Fibroblast of skin of scalp (primary cell): ENCODE measurements at regions not wholly inside any gene's neighbourhood (a gene's known extent, or its start where the extent isn't known, plus 50 kb on each side); places are given as distances from the start of the nearest gene placed in this dataset.
A peak's percentile ranks its signal among the peaks of the same experiment; 100 is the strongest.
"Not testable (repeated sequence)": the region's sequence is repeated elsewhere in the genome, so short reads cannot be mapped to it uniquely, and the experiment has no call there.

ENCODE experiments used
- DNase-seq: peaks from one replicate; pipeline ENCODE4 v3.0.0-alpha.2; 2013

DNA sequence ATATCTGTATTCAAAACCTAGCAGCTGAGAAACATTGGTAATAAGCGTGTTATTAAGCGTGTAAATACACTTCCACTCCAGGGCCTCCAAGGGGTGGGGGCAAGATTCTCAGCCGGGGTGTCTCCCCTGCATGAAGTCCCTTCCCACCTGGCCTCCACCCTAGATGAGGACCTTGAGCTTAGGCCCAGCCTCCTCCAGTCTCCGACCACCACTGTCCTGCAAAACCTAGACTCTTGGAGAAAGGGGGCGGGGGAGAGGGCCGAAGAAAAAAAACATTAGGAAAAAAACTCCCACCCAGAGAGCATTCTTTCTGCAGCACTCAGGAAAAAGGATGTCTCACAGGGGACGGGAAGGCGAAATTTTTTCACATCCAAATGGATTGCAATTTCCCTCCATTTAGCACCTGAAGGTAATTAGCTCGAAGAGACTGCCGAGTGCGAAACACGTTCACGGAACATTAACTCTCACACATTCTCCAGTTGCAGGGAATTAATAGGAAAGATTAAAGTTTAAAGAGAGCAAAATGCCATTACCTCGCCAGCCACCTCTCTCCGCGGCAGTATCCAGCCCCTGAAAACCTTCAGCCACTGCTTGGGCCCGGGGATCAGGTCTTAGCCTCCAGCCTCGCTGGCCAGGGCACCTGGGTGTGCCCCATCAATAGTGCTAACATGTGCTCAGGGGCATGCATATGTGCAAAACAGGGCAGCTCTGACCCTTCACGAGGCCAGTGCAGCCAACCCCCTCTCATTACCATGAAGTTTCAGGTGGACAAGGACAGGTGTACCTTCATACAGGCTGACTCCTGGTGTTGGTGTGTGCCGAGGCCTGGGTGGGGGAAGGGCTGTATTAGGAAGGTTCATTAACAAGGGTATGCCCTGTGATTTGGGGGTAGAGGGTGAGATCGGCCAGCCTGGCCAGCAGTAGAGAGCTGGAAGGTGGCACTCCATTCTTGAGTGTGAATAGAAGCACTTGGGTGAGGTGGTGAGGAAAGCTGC, 77.2 kb downstream of the HIF1AN start:
- DNase-seq = no peak

- no peak for DNase-seq
Measured at GRCh38 chr10:100613846-100614245, 78.1 kb downstream of the HIF1AN start.

DNA sequence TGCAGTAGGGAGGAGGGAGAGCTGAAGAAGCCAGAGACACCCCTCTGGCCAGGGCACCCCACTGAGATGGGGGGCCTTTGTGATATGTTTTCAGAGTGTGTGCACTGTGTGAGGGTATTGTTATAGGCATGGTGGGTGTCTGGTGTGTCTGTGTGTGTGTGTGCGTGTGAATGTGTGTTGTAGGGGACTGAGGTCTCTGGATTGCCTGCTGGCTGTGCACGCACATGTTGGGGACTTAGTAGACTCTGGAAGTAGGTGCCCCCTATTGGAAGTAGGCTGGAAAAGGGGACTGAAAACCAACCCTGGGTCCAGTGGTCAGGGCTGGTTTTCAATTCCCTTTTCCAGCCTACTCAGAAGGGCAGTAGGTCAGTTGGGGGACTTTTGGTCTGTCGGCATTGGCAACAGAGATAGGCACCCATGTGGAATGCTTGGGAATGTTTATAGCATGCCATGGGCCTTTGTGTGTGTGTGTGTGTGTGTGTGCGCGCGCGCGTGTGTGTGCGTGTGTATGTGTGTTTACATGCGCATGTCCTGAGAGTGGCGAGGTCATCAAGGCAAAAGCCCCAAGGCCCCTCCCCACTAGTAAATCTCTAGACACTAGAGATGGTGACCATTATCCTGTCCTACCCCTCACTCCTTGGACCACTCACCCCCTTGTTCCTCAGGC, 78.8 kb downstream of the HIF1AN start:
- no peak for DNase-seq

GRCh38 chr10:100615241-100615640, 79.5 kb downstream of the HIF1AN start:
- DNase-seq = no peak

GRCh38 chr10:100615908-100616307, 80.2 kb downstream of the HIF1AN start:
- DNase-seq = no peak

DNA sequence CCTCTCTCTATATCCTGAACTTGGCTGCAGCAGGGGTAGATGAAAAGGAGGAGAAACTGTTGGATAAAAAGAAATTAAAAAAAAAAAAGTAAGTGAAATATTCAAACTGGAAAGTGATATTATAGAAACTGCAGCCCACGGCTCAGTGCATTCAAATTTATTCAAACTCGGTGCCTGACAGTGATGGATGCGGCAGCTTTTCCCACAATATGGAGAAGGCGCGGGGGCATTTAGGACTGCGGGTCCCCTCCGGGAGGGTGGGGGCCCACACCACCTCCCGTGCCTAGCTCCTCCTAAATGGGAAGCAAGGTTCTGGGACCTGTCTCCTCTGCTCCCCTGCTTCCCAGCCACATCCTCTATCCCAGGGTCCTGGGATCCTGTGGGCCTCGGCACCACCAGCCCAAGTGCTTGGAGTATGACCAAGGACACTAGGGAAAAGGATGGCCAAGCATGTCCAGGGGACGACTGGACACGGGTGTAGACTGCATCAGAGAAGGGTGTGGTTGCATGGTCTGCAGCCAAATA, 82.4 kb downstream of the HIF1AN start:
- DNase-seq = no peak

DNA sequence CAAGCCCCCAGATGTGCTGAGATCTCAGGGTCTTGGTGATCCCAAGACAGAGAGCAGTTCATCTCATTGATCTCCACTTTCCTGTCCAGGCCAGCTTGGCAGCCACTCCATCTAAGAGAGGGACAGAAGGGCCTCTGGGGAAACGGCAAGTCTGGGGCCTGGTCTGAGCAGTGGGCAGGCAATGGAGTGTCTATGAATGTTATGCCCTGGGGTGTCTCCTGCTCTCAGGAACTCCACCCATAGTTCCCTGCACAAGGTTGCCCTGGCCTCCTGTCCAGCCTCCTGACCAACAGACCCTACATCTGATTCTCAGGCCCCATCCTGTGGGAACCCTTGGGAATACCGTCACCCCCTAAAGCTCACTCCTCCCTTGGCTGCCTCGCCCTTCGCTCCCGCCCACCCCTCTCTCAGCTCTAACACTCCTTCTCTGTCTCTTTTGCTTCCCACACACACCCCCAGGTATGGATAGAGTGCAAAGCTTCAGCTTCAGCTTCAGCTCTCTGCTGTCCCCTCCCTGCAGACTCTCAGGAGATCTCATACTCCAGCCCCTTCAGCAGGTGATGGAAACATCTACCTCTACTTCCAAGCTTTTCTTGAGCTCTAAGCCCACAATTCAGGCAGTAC, 83.0 kb downstream of the HIF1AN start:
- DNase-seq = no peak

DNA sequence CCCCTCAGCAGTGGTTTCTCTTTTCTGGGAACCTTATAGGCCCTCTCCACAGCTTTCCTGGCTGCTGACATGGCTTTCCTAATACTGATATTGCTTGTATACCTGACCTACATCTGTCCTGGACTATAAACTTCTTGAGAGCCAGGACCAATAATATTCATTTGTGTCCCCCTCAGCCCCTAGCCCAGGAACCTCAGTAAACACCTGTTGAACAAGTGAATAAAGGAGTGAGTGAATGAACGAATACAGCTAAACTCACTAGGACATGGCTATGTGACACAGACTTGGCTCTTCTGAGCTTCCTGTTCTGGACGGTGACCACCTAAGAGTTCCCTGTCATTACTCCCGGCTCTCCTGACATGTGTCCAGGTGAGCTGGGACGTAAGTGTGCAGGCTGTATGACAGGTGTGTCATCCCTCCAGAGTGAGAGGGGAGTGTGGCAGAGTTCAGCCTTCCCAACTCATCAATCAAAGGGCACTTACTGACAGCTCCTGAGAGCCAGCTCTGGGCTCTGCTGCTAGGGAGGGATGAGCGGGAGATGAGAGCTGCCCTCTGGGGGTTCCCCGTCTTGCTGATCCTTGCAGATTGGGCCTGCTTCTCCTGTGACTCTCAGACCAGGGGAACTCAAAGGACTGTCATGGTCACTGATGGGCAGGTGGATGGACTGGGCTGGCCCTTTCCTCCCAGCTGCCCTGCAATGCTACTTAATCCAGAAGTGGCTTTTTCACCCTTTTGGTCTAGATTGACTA, 84.5 kb downstream of the HIF1AN start:
- no peak for DNase-seq

- peak; percentile 8 for DNase-seq
Measured at GRCh38 chr10:100621360-100622205, 85.8 kb downstream of the HIF1AN start.

- DNase-seq = no peak
Measured at GRCh38 chr10:100622946-100623345, 87.2 kb downstream of the HIF1AN start.

DNA sequence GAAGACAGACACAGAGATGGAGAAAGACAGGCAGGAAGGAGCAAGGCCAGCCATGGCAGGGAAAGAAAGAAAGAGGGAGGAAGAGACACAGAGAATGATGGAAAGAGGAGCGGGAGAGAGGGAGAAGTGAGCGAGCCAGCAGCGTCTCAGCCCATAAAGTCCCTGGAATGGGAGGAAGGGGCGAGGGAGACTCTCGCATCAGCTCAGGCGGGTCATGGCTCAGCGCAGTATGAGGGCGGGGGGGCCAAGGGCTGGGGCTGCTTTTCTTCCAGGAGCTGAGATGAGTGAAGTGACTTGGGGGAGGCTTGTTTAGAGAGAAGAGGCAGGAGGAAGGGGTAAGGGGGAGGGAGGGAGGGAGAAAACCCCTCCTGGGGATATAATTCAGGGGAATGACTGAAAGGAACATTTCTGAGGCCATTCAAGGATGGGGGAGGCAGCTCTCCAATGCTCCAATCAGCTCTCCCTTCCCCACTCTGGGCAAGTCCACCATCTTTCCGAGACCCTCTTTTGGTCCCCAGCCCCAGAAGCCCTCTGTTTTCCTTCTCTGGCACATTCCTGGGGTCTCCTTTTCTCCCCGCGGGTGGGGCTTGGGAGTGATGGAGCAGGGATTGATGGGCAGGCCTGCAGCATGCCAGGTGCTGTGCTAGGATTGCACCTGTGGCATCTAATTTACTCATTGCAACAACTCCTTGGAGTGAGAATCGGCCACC, 87.9 kb downstream of the HIF1AN start:
- DNase-seq = no peak

GRCh38 chr10:100624298-100624697, 88.6 kb downstream of the HIF1AN start:
- no peak for DNase-seq

DNA sequence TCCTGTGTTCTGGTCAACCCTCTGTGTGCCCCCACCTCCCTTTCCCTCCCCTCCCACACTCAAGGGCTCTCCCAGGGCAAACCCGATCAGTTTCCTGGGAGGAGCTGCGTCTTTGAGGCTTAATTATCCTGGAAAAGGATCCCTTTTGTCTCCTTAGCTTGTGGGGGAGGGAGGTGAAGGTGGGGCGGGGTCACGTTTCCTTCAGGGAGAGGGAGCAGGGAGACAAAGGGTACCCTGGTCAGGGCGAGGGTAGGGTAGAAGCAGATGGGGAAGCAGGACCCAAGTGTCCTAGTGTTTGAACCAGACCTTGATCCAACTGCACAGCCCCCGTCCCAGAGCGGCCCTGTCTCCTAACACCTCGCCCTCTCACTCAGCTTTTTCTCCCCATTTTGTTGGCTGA, 90.1 kb downstream of the HIF1AN start:
- DNase-seq = no peak

GRCh38 chr10:100628061-100628460, 92.3 kb downstream of the HIF1AN start:
- DNase-seq = no peak

DNA sequence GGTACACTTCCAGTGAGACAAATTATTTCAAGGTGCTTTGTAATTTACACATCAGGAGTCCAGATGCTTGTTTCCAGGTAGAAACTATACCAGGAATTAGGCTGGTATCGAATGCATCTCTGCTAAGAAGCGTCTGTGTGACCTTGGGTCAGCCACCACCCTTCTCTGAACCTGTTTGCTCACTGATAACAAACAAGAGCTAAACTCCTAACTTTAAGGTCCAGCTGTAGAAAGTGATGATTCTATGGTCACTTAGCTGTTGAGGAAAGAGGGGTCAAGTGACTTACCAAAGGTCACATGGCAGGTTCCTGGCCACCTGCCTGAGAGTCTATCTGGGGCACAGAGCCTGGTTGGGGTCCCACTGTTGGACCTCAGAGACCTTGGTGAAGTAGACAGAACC, 95.4 kb downstream of the HIF1AN start:
- no peak for DNase-seq

DNA sequence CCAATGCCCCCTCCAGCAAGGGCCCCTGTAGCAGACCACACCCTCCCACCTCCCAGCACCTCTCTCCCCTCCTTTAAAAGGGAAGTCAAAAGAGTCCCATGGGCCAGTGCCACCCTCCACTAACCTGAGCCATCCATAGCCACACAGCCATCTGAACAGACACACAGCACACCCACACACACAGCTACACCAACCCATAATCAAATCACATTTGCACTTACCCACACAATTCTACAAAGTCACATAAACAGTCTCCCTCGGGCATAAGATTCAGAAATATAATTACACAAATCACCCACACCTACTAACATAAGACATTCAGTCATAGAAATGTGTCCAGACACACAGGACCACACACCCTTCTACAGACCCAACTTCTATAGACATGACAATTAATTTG, 96.3 kb downstream of the HIF1AN start:
- DNase-seq = no peak

GRCh38 chr10:100634034-100634433, 98.3 kb downstream of the HIF1AN start:
- no peak for DNase-seq

GRCh38 chr10:100636848-100637553, 101.3 kb downstream of the HIF1AN start:
- DNase-seq = no peak

DNA sequence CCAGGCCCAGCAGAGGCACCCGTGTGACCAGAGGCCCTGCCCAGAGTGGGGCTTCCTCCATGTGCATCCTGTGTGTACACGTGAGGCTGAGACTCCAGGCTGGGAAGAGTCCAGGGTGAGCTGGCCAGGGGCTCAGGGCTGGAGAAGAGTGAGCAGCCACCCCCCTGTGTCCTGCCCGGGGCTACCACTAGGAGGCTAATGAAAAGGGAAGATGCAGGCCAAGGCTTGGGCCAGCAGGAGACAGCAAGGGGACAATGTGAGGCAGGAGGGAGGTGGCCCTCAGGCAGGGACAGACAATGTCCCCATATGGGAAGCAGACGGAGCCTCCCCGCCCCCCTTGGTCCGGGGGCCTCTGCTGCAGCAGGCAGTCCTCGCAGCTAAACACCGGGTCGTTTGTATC, 102.0 kb downstream of the HIF1AN start:
- no peak for DNase-seq

GRCh38 chr10:100638969-100639368, 103.2 kb downstream of the HIF1AN start:
- DNase-seq = not testable (repeated sequence)
